BLaER1 (cell line): ENCODE measurements at regions not wholly inside any gene's neighbourhood (a gene's known extent, or its start where the extent isn't known, plus 50 kb on each side); places are given as distances from the start of the nearest gene placed in this dataset.

Experiments
- H3K27ac ChIP-seq: shearing (Covaris generic); formaldehyde crosslinking; 2 replicates; pipeline ENCODE4 v1.8.1; 2022
- H3K27me3 ChIP-seq: shearing (Covaris generic); formaldehyde crosslinking; 2 replicates; pipeline ENCODE4 v1.8.1; 2022
- H3K36me3 ChIP-seq: shearing (Covaris generic); formaldehyde crosslinking; 2 replicates; pipeline ENCODE4 v1.8.1; 2022
- H3K4me1 ChIP-seq: shearing (Covaris generic); formaldehyde crosslinking; 2 replicates; pipeline ENCODE4 v1.8.1; 2022
- H3K4me2 ChIP-seq: shearing (Covaris generic); formaldehyde crosslinking; 2 replicates; pipeline ENCODE4 v1.8.1; 2022
- H3K4me3 ChIP-seq: shearing (Covaris generic); formaldehyde crosslinking; 2 replicates; pipeline ENCODE4 v1.8.1; 2022
- H3K9ac ChIP-seq: shearing (Covaris generic); formaldehyde crosslinking; 2 replicates; pipeline ENCODE4 v1.8.1; 2022
- H3K9me3 ChIP-seq: shearing (Covaris generic); formaldehyde crosslinking; 2 replicates; pipeline ENCODE4 v1.8.1; 2022
- H4K20me1 ChIP-seq: shearing (Covaris generic); formaldehyde crosslinking; 2 replicates; pipeline ENCODE4 v1.8.1; 2022
- Cebpa-rat ChIP-seq: shearing (Covaris generic); IDR thresholded peaks from 2 replicates; pipeline ENCODE4 v1.8.1; 2022

DNA sequence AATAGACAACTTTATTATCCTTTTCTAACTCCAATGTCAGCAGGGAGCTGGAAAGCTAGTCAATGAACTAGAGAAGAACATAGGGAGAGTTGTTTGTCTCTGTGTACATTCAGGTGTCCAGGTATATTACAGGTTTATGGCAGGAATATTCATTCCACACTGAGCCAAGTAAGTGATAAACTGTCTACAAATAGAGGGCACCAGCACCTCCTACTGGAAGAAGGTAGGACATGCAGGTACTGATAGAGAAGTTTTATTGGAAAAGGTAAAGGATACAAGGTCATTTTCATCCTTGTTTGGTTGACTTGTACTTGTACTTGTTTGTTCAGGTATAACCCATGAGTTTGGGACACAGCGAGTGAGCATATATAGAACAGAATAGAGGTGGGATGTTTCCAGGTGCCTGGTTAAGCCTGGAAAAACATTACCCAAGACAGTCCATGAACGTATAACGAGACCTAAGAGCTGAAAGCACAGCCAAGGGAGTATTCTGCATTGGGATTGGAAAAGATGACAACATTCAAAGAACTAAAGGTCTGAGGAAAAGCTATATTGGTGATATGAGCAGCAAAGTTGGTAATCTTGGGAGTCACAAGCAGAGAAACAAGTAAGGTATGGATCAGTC, 61.4 kb upstream of the PPP1R3C start:
- no peak overlapping the region for H3K9ac ChIP-seq
- H3K36me3 ChIP-seq: no peaks in the 10 kb centered on the region
- H3K4me1 ChIP-seq: no peaks in the 10 kb centered on the region
- H3K4me2 ChIP-seq: no peak overlapping the region
- no peaks in the 10 kb centered on the region for H3K9me3 ChIP-seq
- H3K27ac ChIP-seq: no peak overlapping the region
- H3K4me3 ChIP-seq: no peak overlapping the region
- no peaks in the 10 kb centered on the region for H3K27me3 ChIP-seq
- no peaks in the 10 kb centered on the region for H4K20me1 ChIP-seq
- TF ChIP-seq Cebpa-rat: no peak

GRCh38 chr10:91691981-91692380, 59.1 kb upstream of the PPP1R3C start:
- H3K9ac ChIP-seq: no peak overlapping the region
- no peak for TF ChIP-seq Cebpa-rat
- H4K20me1 ChIP-seq: no peaks in the 10 kb centered on the region
- no peak overlapping the region for H3K4me3 ChIP-seq
- no peaks in the 10 kb centered on the region for H3K36me3 ChIP-seq
- H3K27me3 ChIP-seq: no peaks in the 10 kb centered on the region
- H3K4me1 ChIP-seq: no peaks in the 10 kb centered on the region
- H3K4me2 ChIP-seq: no peak overlapping the region
- no peaks in the 10 kb centered on the region for H3K9me3 ChIP-seq
- no peak overlapping the region for H3K27ac ChIP-seq

GRCh38 chr10:91690996-91691676, 58.3 kb upstream of the PPP1R3C start:
- H3K27ac ChIP-seq: no peak overlapping the region
- no peaks in the 10 kb centered on the region for H4K20me1 ChIP-seq
- H3K9me3 ChIP-seq: no peaks in the 10 kb centered on the region

DNA sequence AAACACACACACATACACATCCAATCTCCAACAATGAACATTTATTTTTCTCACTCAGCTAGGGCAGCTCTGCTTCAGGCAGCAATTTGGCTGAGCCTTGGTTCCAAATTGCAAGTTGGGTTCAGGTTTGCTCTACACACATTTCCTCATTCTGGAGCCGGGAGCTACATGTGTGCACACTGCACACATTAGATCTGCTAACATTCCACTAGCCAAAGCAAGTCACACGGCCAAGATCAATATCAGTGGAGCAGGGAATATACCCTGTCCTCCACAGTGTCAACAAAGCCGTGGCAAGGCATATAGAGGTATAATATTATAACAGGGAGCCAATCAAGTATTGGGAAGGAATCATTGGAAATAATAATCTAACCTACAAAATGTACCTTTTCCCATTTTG, 57.5 kb upstream of the PPP1R3C start:
- H3K9me3 ChIP-seq: no peaks in the 10 kb centered on the region
- no peaks in the 10 kb centered on the region for H3K36me3 ChIP-seq
- no peaks in the 10 kb centered on the region for H3K27me3 ChIP-seq
- TF ChIP-seq Cebpa-rat: no peak
- no peak overlapping the region for H3K27ac ChIP-seq
- no peak overlapping the region for H3K4me2 ChIP-seq
- no peaks in the 10 kb centered on the region for H3K4me1 ChIP-seq
- H3K4me3 ChIP-seq: no peak overlapping the region
- no peak overlapping the region for H3K9ac ChIP-seq
- no peaks in the 10 kb centered on the region for H4K20me1 ChIP-seq

More at GRCh38 chr10:91690996-91691676, 58.3 kb upstream of the PPP1R3C start:
- Histone ChIP-seq H3K4me2 (no peak overlapping the region), H3K9ac (no peak overlapping the region), H3K4me3 (no peak overlapping the region), H3K36me3 (no peaks in the 10 kb centered on the region), H3K27me3 (no peaks in the 10 kb centered on the region), H3K4me1 (no peaks in the 10 kb centered on the region)
- no peak for TF ChIP-seq Cebpa-rat

GRCh38 chr10:91689731-91690168, 56.9 kb upstream of the PPP1R3C start:
- Histone ChIP-seq H4K20me1 (no peaks in the 10 kb centered on the region), H3K4me1 (no peaks in the 10 kb centered on the region), H3K27ac (no peak overlapping the region), H3K4me2 (no peak overlapping the region), H3K9ac (no peak overlapping the region), H3K27me3 (no peaks in the 10 kb centered on the region), H3K36me3 (no peaks in the 10 kb centered on the region), H3K9me3 (no peaks in the 10 kb centered on the region), H3K4me3 (no peak overlapping the region)
- TF ChIP-seq Cebpa-rat: no peak

DNA sequence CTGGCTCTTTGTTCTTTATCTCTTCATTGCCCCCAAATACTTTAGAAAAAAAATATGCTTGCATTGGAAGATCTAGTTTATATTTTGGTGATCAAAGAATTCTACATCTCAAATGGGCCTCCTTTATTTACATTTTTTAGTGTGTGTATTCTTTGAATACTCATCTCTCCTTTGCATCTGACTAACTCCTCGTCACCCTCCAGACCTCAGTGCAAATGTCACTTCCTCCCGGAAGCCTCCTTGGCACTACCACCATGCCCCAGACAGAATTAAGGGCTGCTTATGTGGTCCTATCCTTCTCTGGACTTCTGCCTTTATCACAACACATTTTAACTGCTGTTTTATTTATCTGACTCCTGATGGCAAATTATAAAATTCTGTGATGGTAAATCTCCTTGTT, 52.0 kb upstream of the PPP1R3C start:
- H3K27ac ChIP-seq: no peak overlapping the region

GRCh38 chr10:91683975-91684374, 51.1 kb upstream of the PPP1R3C start:
- H3K36me3 ChIP-seq: no peaks in the 10 kb centered on the region
- TF ChIP-seq Cebpa-rat: no peak
- H4K20me1 ChIP-seq: no peaks in the 10 kb centered on the region
- H3K9ac ChIP-seq: no peak overlapping the region
- no peak overlapping the region for H3K4me3 ChIP-seq
- no peaks in the 10 kb centered on the region for H3K9me3 ChIP-seq
- no peaks in the 10 kb centered on the region for H3K27me3 ChIP-seq
- no peak overlapping the region for H3K4me2 ChIP-seq
- H3K4me1 ChIP-seq: no peaks in the 10 kb centered on the region
- H3K27ac ChIP-seq: no peak overlapping the region

More for the DNA sequence above, 52.0 kb upstream of the PPP1R3C start:
- Histone ChIP-seq H4K20me1 (no peaks in the 10 kb centered on the region), H3K36me3 (no peaks in the 10 kb centered on the region), H3K27me3 (no peaks in the 10 kb centered on the region), H3K4me3 (no peak overlapping the region), H3K9me3 (no peaks in the 10 kb centered on the region), H3K4me1 (no peaks in the 10 kb centered on the region), H3K4me2 (no peak overlapping the region), H3K9ac (no peak overlapping the region)
- no peak for TF ChIP-seq Cebpa-rat

- no peaks in the 10 kb centered on the region for H3K27me3 ChIP-seq
These were observed 50.0 kb upstream of the PPP1R3C start for GRCh38 chr10:91682912-91683311.

More at GRCh38 chr10:91682912-91683311, 50.0 kb upstream of the PPP1R3C start:
- Histone ChIP-seq H4K20me1 (no peaks in the 10 kb centered on the region), H3K4me2 (no peak overlapping the region), H3K36me3 (no peaks in the 10 kb centered on the region), H3K9ac (no peak overlapping the region), H3K4me1 (no peaks in the 10 kb centered on the region), H3K4me3 (no peak overlapping the region), H3K9me3 (no peaks in the 10 kb centered on the region), H3K27ac (no peak overlapping the region)
- no peak for TF ChIP-seq Cebpa-rat
